ES-I3 (cell line): ENCODE measurements at regions not wholly inside any gene's neighbourhood (a gene's known extent, or its start where the extent isn't known, plus 50 kb on each side); places are given as distances from the start of the nearest gene placed in this dataset.
A peak's percentile ranks its signal among the peaks of the same experiment; 100 is the strongest.

Source experiments
- H3K36me3 ChIP-seq: 2 replicates; pipeline ENCODE4 v1.6.1; 2013; ENCODE audit warnings: mild to moderate bottlenecking, low read length, control low read depth, moderate library complexity; ENCODE audit not compliant: insufficient read depth
- H3K4me1 ChIP-seq: 2 replicates; pipeline ENCODE4 v1.6.1; 2013; ENCODE audit warnings: mild to moderate bottlenecking, control low read depth, low read length; ENCODE audit not compliant: insufficient read depth
- H3K9ac ChIP-seq: 2 replicates; pipeline ENCODE4 v1.6.1; 2013; ENCODE audit warnings: low read depth, mild to moderate bottlenecking, low read length, moderate library complexity
- H3K9me3 ChIP-seq: 2 replicates; pipeline ENCODE4 v1.6.1; 2013; ENCODE audit warnings: mild to moderate bottlenecking, low read length, moderate library complexity; ENCODE audit not compliant: control insufficient read depth, insufficient read depth

DNA sequence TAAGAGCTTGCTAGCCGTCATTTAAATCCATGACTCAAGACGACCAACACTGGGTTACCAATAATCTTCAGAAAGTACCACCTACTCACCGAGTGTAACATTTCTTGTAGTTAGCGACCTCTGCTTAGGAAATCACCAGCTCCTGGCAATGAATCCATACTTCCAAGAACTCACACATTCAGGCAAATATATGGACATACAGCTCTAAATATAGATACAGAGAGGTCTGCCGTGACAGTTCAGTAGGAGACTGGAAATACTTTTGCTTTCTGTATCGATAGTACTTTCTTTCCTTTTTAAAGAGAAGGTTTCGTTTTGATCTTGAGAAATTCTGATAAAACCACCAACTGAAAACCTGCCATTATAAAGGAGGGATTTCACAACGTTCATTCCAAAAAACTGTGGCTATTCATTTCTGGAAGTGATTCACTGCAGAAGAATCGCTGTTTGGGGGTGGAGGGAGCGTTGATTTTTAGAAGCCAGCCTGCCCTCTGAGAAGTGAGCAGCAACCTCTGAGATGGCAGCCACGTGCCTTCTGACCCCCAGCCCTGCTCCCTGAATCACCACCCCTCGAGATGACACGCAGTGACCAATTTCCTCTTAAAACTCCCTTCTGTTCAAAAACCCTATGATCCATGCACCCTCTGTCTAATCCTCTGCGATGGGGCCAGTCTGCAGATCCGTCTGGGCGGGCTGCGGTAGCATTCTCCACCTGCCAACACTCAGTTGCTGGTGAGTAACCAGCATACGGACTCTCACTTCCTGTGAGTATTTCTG, 179.0 kb upstream of the KLF14 start:
- no peaks in the 10 kb centered on the region for H3K9me3 ChIP-seq
- H3K9ac ChIP-seq: peak overlapping the region; percentile 37; the same call in 1 of the 2 replicates
- no peaks in the 10 kb centered on the region for H3K36me3 ChIP-seq
- peaks cover 56% of the 10 kb centered on the region for H3K4me1 ChIP-seq

DNA sequence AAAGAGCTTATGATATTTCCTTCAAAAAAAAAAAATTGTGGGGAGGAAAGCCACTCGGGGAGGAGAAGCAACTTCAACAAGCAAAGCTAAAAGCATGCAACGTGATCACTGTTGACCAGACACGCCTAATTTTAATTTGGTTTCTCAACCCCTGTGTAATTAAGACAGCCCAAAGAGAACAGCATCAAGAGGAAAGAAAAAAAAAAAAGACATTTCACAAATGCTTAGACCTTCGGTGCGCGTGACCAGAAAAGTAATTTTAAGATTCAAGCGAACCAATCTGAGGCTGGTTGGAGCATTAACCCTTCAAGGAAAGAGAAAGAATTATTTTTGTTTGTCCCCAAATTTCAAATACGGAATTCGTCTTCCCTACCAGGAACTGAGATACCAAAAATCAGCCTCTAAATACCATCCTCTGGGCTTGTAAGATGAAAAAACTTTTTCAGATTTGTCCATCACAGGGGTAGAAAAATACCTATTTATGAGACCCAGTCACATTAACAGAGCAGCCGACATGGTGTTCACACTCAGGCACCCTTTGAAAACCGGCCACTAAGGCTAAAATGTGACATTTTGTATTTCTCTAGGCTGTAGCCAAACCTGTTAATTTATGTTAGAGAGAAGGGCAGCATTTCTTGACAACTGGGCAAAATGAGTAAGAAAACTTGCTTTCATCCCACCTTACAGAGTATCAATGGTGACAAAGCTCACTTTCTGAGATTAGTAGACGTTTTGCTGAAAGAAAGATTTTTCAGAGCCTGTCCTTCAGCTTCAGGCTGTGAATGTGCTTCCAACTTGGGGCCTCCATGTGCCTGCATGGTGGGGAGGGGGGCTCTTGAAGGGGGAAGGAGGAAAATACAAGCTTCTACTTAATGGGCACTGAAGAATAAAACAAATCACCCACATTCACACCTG, 179.9 kb upstream of the KLF14 start:
- Histone ChIP-seq H3K9me3 (no peaks in the 10 kb centered on the region), H3K4me1 (peaks cover 56% of the 10 kb centered on the region), H3K9ac (peak overlapping the region; percentile 37)

DNA sequence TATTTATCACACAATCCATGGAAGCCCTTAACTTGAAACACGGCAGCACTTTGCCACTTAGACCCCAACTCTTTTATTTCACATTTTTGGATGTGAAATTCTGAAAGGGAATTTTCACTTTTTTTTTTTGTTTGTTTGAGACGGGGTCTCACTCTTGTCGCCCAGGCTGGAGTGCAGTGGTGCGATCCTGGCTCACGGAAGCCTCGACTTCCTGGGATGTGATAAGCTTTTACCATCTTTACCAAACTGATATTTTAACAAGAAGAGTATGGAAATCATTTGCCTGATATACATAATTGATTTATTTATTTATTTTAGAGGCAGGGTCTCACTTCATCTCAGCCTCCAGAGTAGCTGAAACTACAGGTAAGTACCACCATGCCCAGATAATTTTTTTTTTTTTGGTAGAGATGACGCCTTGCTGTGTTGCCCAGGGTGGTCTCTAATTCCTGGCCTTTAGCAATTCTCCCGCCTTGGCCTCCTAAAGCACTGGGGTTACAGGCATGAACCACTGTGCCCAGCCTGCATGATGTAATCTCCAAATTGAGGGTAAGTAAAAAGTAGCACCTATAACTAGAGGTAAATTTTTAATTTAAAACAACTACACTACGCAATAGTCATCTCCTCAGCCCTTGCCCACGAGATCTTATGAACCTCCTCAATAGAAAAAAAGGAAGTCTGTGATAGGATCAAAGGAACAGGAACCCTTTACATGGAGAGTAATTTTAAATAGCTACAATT, 180.7 kb upstream of the KLF14 start:
- no peaks in the 10 kb centered on the region for H3K9me3 ChIP-seq
- peaks cover 49% of the 10 kb centered on the region for H3K4me1 ChIP-seq
- H3K9ac ChIP-seq: no peak overlapping the region; the same call in 1 of the 2 replicates
- H3K36me3 ChIP-seq: no peaks in the 10 kb centered on the region

More for the DNA sequence above, 179.9 kb upstream of the KLF14 start:
- no peaks in the 10 kb centered on the region for H3K36me3 ChIP-seq

DNA sequence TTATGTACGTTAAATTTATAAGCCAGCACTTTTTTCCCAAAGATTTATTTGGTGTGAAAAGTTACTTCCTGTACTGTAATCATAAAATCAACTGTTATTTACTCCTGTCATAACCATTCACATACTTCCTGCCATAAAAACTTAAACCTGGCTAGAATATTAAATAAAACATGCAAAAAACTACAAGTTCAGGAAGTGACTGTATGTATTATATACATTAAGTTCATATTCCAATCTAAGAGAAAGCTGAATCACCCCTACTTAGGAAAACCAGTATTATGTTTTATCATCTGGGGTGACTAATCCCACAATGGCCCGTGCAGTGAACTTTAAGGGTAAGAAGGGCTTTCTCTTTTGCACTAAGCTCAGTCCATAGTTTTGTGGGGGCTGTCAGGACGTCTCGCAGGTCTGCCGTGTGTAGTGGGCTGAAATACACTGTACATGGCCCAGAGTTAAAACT, 183.7 kb upstream of the KLF14 start:
- H3K9me3 ChIP-seq: no peaks in the 10 kb centered on the region
- no peaks in the 10 kb centered on the region for H3K36me3 ChIP-seq
- no peak overlapping the region for H3K9ac ChIP-seq
- peaks cover 40% of the 10 kb centered on the region for H3K4me1 ChIP-seq

DNA sequence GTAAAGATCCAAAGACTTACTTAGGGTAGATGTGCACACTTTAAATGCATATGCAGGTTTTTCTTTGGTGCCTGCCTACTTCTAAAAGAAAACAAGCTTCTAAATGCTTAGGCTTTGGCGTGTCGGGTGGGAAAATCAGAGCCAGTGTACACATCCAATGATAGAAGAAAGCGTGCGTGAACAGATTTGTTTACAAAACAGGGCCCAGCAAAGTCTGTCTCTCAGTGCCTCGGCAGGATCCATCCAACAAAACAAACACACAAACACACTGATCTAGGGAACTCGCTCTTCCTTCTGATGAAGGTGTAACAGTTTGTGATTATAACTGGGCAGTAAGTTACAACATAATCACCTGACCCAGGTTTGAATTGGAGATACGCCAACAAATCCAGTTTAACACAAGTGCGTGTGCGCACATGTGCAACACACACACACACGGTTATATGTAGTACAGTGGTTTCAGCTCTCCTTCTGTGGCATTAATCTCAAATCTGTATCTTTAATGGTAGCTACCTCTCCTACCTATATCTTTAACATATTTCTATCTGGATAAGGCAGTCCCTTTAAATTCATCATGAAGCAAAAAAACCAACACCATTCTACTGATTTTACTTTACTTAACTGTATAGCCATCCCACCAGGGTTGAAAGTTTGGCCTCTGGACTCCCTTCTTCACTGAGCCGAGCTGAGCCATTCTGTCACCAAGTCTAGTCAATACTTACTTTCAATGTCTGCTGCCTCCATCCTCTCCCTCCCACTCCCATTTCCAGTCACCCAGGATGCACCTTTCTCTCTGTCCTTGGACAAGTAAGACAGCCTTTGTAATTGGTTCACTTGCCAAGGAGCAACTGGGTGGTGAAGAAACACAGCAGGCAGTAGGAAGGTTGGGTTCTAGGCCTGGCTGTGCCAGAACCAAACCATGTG, 184.4 kb upstream of the KLF14 start:
- H3K9ac ChIP-seq: no peak overlapping the region

DNA sequence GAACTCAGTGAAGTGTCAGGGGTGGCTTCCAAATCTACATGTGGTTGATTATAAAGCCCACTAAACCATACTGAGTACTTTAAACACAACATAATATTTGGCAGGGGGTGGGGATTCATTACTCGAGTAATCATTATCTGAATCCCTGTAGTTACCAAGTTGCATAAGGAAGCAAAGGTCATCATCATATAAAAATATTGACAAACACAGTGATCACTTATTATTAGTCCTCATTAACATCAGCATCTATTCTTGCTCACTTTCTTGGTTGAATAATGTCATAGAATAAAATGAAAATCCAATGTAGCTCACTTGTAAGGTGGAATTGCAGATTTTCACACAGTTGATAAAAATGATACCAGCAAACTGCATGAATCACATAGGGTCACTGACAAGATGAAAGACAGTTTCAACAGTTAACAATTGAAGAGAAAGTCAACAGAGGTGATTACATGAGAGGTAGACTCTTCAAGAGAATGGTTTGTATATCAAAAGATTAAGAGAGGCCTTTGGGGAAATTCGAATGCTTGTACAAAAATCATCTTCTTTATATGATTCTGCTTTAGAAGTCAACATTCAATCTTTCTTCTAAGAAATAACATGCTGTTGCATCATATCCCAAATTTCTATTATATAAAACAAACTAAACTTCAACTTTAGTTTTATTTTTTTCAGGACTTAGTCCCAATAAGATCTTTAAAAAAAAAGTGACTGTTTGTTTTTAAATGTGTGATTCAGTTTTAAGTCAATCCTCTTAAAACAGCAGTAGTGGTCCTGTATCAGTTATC, 185.5 kb upstream of the KLF14 start:
- H3K36me3 ChIP-seq: no peaks in the 10 kb centered on the region
- peaks cover 28% of the 10 kb centered on the region for H3K4me1 ChIP-seq
- no peaks in the 10 kb centered on the region for H3K9me3 ChIP-seq
- no peak overlapping the region for H3K9ac ChIP-seq

More for the DNA sequence above, 184.4 kb upstream of the KLF14 start:
- Histone ChIP-seq H3K9me3 (no peaks in the 10 kb centered on the region), H3K4me1 (peaks cover 37% of the 10 kb centered on the region), H3K36me3 (no peaks in the 10 kb centered on the region)

DNA sequence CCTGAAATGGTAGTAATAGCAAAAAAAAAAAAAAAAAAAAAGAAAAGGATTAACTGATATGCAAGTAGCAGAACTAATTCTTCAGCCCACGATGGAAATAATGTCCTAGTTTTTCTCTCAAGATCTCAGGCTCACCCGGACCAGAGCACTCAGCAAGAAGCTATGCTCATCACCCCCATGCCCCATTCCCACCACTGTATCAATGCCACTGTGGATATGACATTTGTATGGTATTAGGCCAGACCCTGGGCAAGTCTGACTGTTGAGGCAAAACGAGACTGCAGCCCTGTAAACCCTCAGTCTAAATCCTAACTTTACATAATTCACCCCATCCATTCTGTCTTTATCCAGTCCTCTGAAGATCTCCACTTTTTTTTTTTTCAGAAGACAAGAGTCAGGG, 186.1 kb upstream of the KLF14 start:
- Histone ChIP-seq H3K9me3 (no peaks in the 10 kb centered on the region), H3K4me1 (peaks cover 28% of the 10 kb centered on the region), H3K36me3 (no peaks in the 10 kb centered on the region), H3K9ac (no peak overlapping the region)

DNA sequence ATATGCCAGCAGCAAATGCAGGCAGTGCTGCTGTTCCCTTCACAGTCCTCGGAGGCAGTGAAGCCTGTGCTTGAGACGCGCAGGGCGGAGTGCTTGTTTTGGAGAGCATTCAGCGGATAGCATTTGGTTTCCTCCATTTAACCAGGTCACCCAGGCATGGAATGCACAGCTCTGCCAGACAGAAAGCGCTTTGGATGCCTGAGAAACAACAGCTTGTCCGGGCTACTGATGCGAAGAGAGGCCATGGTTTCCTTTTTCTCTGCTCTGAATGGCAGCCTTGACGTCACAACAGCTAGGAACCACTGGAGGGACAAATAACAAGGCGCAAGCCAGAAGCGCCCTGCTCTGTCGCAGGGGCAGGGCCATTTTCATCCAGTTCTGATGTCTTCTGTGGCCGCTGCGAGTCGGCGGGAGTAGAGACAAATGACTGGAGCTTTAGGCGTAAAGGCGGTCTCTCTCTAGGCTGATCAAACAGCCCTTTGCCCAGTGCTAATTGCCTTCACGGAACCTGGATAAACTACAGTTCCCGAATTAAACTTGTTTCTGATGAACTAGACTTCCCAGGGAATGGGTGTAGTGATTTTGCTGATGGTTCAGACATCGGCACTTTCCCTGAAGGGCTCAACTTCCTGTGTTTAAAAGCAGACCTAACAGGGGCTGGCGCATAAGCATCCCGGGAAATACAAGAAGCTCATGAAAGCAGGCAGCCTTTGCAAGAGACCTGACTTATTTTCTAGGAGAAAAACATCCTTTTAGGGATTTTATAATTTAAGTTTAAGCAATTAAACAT, 187.6 kb upstream of the KLF14 start:
- Histone ChIP-seq H3K9me3 (no peaks in the 10 kb centered on the region), H3K4me1 (peaks cover 21% of the 10 kb centered on the region), H3K9ac (no peak overlapping the region), H3K36me3 (no peaks in the 10 kb centered on the region)

DNA sequence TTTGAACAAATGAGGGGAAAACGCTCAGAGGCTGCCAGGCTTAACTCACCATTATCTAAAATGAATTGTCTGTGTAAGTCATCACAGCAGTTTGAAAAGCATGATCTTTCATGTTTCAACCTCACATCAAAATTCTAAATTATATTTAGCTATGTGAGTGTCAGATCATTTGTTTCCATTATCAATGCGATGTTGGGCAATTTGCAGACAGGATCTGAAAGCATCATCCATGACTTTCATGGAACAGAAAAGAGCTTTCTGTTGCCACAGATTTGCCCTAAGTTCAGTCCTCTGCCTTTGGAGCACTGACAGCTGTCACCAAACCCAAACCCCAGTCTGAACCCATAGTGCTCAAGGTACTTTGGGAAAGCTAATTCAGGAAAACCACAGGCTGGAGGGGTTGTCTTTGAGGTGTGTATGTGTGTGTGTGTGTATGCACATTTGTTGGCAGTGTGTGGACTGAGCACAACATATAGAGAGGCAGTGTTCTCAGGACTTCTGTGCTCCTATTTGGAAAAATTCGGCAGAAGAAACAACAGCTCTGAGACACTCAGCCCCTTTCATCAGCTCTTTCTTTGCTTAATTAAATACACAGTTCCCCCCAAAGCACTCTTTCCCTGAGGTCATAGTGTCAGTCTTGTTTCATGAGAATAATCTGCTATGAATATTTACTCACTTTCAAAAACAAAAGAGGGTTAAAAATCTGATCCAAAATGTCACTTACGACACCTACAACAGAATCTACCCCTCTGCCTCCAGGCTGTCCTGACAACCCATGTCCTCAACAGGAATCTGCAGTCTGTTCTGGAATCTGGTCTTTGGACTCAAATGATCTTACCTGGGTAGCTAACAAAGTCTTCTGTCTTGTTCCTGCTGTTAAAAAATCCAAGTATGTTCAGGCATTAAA, 188.5 kb upstream of the KLF14 start:
- H3K4me1 ChIP-seq: peaks cover 21% of the 10 kb centered on the region
- H3K36me3 ChIP-seq: no peaks in the 10 kb centered on the region
- H3K9me3 ChIP-seq: no peaks in the 10 kb centered on the region
- no peak overlapping the region for H3K9ac ChIP-seq

DNA sequence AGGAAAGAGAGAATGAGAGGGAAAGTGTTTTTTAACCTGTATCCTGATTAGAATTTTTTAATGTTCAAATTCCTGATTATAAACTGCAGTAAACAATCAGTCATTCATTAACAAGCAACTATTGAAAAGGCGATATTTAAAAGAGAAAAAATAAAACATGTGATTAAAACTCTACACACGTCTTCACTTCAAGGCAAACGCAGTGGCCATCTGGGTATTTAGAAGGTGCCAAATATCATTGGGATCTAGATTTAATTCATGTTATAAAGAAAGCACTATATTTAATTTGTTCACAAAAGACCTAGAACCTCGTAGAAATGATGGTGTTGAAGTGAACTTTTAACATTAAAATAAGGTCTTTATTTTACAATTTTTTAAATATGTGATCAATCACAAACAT, 189.4 kb upstream of the KLF14 start:
- H3K36me3 ChIP-seq: no peaks in the 10 kb centered on the region
- H3K9me3 ChIP-seq: no peaks in the 10 kb centered on the region
- H3K4me1 ChIP-seq: peaks cover 21% of the 10 kb centered on the region
- H3K9ac ChIP-seq: no peak overlapping the region

DNA sequence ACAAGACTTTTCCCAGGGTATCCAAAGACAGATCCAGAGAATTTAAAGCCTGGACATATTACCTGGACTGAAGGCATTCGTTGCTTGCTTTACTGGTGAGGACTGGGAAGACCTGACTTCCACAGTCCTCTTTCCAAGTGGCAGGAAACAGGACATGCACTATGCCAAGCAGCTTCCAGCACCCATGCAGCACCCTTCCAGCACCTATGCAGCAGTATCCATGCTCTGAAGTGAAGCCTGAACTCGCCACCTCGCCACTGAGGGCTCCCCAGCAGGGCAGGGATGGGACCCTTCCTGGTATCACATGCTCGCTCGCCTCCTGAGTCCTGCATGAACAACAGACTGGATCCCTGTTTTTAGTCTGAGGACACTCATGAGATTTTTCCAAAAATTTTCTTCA, 189.9 kb upstream of the KLF14 start:
- Histone ChIP-seq H3K9ac (no peak overlapping the region), H3K36me3 (no peaks in the 10 kb centered on the region), H3K9me3 (no peaks in the 10 kb centered on the region), H3K4me1 (peaks cover 21% of the 10 kb centered on the region)
